Activated CD4-positive, alpha-beta memory T cell treated with anti-CD3 and anti-CD28 coated beads, Interleukin-2, amount 10 ng/mL, durations not matched to agents 7 days and 5 days (primary cell): ENCODE measurements at regions not wholly inside any gene's neighbourhood (a gene's known extent, or its start where the extent isn't known, plus 50 kb on each side); places are given as distances from the start of the nearest gene placed in this dataset.

Experiments used
- CTCF ChIA-PET: fragments of 350-600 bp; sonication (Branson Sonifier 250); formaldehyde crosslinking; loops from one replicate; lab custom pipeline; 2021; ENCODE audit warnings: antibody characterized with exemption, inconsistent platforms; lab: Charles Lee
- POLR2A ChIA-PET: fragments of 350-600 bp; sonication (Branson Sonifier 250); formaldehyde crosslinking; loops from one replicate; lab custom pipeline; 2021; ENCODE audit warnings: antibody characterized with exemption; lab: Charles Lee
- DNase-seq: peaks from one replicate; pipeline ENCODE4 v3.0.0-alpha.2; 2020
- H3K27ac Mint-ChIP-seq: one replicate; pipeline ENCODE4 v1.8.0; 2021; ENCODE audit warnings: mild to moderate bottlenecking, mixed read lengths
- H3K27me3 Mint-ChIP-seq: one replicate; pipeline ENCODE4 v1.8.0; 2021; ENCODE audit warnings: mixed read lengths
- H3K36me3 Mint-ChIP-seq: one replicate; pipeline ENCODE4 v1.8.0; 2021; ENCODE audit warnings: low read depth, mixed read lengths
- H3K4me1 Mint-ChIP-seq: one replicate; pipeline ENCODE4 v1.8.0; 2021; ENCODE audit warnings: mixed read lengths
- H3K4me3 Mint-ChIP-seq: one replicate; pipeline ENCODE4 v1.8.0; 2021; ENCODE audit warnings: mild to moderate bottlenecking, mixed read lengths
- H3K9me3 Mint-ChIP-seq: one replicate; pipeline ENCODE4 v1.8.0; 2021; ENCODE audit warnings: mixed read lengths

- ChIA-PET POLR2A (no interaction called here), CTCF (no interaction called here)
- H3K9me3 Mint-ChIP-seq: no peaks in the 10 kb centered on the region
- DNase-seq: no peak
- no peak overlapping the region for H3K27ac Mint-ChIP-seq
- no peaks in the 10 kb centered on the region for H3K27me3 Mint-ChIP-seq
- H3K4me3 Mint-ChIP-seq: no peak overlapping the region
- no peaks in the 10 kb centered on the region for H3K4me1 Mint-ChIP-seq
- H3K36me3 Mint-ChIP-seq: no peaks in the 10 kb centered on the region
Measured at GRCh38 chr16:81164958-81165357, 68.8 kb upstream of the GCSH start.

- H3K9me3 Mint-ChIP-seq: no peaks in the 10 kb centered on the region
- POLR2A ChIA-PET: no interaction called here
- H3K4me1 Mint-ChIP-seq: no peaks in the 10 kb centered on the region
- CTCF ChIA-PET: no interaction called here
- no peak for DNase-seq
- H3K36me3 Mint-ChIP-seq: no peaks in the 10 kb centered on the region
- H3K27me3 Mint-ChIP-seq: no peaks in the 10 kb centered on the region
- H3K4me3 Mint-ChIP-seq: no peak overlapping the region
- H3K27ac Mint-ChIP-seq: no peak overlapping the region
Measured at GRCh38 chr16:81164481-81164880, 68.3 kb upstream of the GCSH start.

DNA sequence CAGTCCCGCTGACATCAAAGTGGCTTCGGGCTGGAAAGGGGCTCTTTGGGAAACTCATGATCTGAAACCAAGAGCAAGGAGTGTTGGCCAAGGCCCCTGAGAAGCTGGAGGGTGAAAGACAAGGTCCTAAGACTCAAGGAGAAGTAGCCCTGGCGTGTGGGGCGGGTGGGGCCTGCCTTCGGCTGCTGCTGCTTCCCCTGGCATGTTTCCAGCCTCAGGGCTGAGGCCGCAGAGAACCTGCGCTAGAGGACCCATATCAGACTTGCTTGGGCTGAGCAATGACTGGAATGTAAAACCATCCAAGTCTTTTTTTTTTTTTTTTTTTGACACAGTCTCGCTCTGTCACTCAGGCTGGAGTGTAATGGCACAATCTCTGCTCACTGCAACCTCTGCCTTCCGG lies 67.5 kb upstream of the GCSH start:
- Mint-ChIP-seq H3K27ac (no peak overlapping the region), H3K36me3 (no peaks in the 10 kb centered on the region), H3K9me3 (no peaks in the 10 kb centered on the region), H3K4me3 (no peak overlapping the region), H3K27me3 (no peaks in the 10 kb centered on the region), H3K4me1 (no peaks in the 10 kb centered on the region)
- DNase-seq: no peak
- POLR2A ChIA-PET: no interaction called here
- CTCF ChIA-PET: interaction anchor here (0.5 kb wide), 1 partner anchor 101 kb away, joined by 3 read pairs; no protein-coding TSS in a partner anchor

DNA sequence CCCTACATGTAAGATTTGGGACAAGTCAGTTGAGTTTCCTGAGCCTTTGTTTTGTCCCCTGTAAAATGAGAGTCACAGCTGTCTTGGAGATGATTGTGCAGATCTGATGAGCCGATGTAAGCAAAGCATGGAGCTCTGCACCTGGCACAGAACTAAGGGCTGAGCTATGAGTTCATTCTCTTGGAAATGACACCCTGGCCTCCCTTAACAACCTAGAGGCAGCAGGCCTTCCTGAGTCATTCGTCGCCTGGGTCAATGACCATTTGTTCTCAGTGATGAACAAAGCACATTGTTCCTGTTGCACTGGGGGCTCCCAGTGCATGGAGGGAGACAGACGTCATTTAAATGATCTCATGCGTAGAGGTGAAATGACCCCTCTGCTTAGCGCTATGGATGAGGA lies 62.8 kb upstream of the GCSH start:
- no peak overlapping the region for H3K4me3 Mint-ChIP-seq
- no peaks in the 10 kb centered on the region for H3K9me3 Mint-ChIP-seq
- no peak overlapping the region for H3K27ac Mint-ChIP-seq
- DNase-seq: no peak
- H3K27me3 Mint-ChIP-seq: no peaks in the 10 kb centered on the region
- no peaks in the 10 kb centered on the region for H3K4me1 Mint-ChIP-seq
- ChIA-PET POLR2A (no interaction called here), CTCF (no interaction called here)
- H3K36me3 Mint-ChIP-seq: no peaks in the 10 kb centered on the region

DNA sequence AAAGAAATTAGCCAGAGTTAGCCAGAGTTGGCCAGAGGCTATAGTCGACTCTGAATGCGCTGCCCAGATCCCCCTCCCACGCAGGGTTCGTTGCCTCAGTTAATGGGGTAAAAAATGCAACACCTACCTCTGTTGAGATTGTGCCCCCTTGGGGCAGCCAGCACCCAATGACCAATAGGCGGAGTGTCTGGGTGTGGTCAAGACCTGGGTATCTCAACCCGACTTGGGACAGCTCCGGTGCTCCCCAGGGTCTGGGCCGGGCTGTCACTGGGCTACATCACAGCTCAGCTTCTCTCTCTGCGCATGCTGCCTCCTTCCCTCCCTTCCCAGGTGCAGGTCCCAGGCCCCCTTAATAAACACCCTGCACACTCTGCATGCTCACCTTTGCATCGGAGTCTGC lies 59.6 kb upstream of the GCSH start:
- DNase-seq: no peak
- H3K36me3 Mint-ChIP-seq: no peaks in the 10 kb centered on the region
- H3K27ac Mint-ChIP-seq: no peak overlapping the region
- no peak overlapping the region for H3K4me3 Mint-ChIP-seq
- H3K27me3 Mint-ChIP-seq: no peaks in the 10 kb centered on the region
- no peaks in the 10 kb centered on the region for H3K4me1 Mint-ChIP-seq
- ChIA-PET POLR2A (no interaction called here), CTCF (no interaction called here)
- no peaks in the 10 kb centered on the region for H3K9me3 Mint-ChIP-seq

DNA sequence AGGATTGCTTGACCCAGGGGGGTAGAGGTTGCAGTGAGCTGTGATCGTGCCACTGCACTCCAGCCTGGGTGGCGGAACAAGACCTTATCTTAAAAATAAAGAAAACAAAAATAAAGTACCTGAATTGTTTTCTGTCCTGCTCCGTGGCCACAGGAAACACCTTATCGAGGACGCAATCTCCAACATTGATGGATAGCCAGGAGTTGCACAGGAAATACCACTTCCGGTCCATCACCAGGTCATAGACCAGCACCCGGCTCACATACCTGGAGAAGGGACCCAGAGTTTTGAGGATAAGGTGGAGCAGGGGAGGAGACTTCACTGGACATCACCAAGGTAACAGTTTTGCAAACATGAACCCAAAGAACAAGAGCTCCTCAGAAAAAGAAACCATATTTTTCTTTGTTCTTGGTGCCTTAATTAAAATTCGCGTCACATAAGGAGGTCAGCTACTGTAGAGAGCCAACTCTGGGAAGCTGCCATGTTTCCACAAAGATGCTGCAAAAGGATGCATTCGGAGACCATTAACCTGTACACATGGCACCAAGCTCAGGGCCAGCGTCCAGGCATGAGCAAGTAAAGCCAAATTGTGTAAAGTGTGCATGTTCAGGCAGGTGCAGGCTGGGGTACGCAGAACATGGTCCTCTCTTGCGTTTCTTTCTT lies 55.6 kb upstream of the GCSH start:
- CTCF ChIA-PET: interaction anchor here (1.3 kb wide), 1 partner anchor 53 kb away, joined by 3 read pairs; no protein-coding TSS in a partner anchor
- H3K4me1 Mint-ChIP-seq: no peaks in the 10 kb centered on the region

GRCh38 chr16:81149614-81150013 lies 53.4 kb upstream of the GCSH start:
- no peaks in the 10 kb centered on the region for H3K36me3 Mint-ChIP-seq
- no peak overlapping the region for H3K27ac Mint-ChIP-seq
- CTCF ChIA-PET: interaction anchor here (0.7 kb wide), 1 partner anchor 55 kb away, joined by 3 read pairs; no protein-coding TSS in a partner anchor
- POLR2A ChIA-PET: no interaction called here
- H3K27me3 Mint-ChIP-seq: no peaks in the 10 kb centered on the region
- DNase-seq: no peak
- H3K9me3 Mint-ChIP-seq: no peaks in the 10 kb centered on the region
- no peak overlapping the region for H3K4me3 Mint-ChIP-seq
- H3K4me1 Mint-ChIP-seq: no peaks in the 10 kb centered on the region

More for the DNA sequence above, 55.6 kb upstream of the GCSH start:
- no peak for DNase-seq
- H3K9me3 Mint-ChIP-seq: no peaks in the 10 kb centered on the region
- no peaks in the 10 kb centered on the region for H3K36me3 Mint-ChIP-seq
- H3K27me3 Mint-ChIP-seq: no peaks in the 10 kb centered on the region
- no peak overlapping the region for H3K4me3 Mint-ChIP-seq
- POLR2A ChIA-PET: no interaction called here
- no peak overlapping the region for H3K27ac Mint-ChIP-seq

DNA sequence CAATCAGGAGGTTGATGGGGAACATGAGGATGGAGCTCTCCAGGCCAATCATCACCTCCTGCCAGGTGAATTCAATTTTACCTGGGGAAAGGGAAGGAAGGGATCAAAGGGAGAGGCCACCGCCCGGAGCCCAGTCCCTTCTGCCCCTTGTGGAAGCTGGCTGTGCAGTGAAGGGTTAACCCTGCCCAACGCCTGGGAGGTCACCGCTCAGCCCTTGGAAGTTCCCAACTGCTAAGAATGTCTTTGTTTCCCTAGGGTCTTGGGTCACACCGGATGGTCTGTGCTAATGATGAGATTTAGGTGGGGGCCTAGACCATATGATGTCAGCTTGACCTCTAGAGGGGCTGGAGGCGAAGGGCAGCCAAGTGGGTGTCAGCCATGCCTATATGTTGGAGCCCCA lies 52.1 kb upstream of the GCSH start:
- H3K4me1 Mint-ChIP-seq: no peaks in the 10 kb centered on the region
- no peaks in the 10 kb centered on the region for H3K36me3 Mint-ChIP-seq
- CTCF ChIA-PET: interaction anchor here (0.6 kb wide), 1 partner anchor 9 kb away, joined by 3 read pairs; no protein-coding TSS in a partner anchor
- H3K9me3 Mint-ChIP-seq: no peaks in the 10 kb centered on the region
- no peak for DNase-seq
- POLR2A ChIA-PET: no interaction called here
- H3K4me3 Mint-ChIP-seq: no peak overlapping the region
- H3K27ac Mint-ChIP-seq: no peak overlapping the region
- H3K27me3 Mint-ChIP-seq: no peaks in the 10 kb centered on the region
